OCI-LY1 (cell line): ENCODE measurements at regions not wholly inside any gene's neighbourhood (a gene's known extent, or its start where the extent isn't known, plus 50 kb on each side); places are given as distances from the start of the nearest gene placed in this dataset.

Experiments
- H2AFZ ChIP-seq: fragments of 200-600 bp; sonication (generic), shearing (Covaris generic); 2 replicates; pipeline ENCODE4 v1.6.0; 2014; ENCODE audit warnings: antibody characterized with exemption, mild to moderate bottlenecking, low read length
- H3F3A ChIP-seq: fragments of 200-600 bp; sonication (generic), shearing (Covaris generic); 2 replicates; pipeline ENCODE4 v1.6.0; 2014; ENCODE audit warnings: mild to moderate bottlenecking, antibody characterized with exemption, low read length, moderate library complexity; ENCODE audit not compliant: insufficient read depth
- H3K27ac ChIP-seq: fragments of 200-600 bp; sonication (generic); 2 replicates; pipeline ENCODE4 v1.5.1; 2014; ENCODE audit warnings: low read length, mixed run types, mild to moderate bottlenecking, low read depth; ENCODE audit not compliant: poor library complexity, severe bottlenecking
- H3K27me3 ChIP-seq: fragments of 200-600 bp; sonication (generic); 2 replicates; pipeline ENCODE4 v1.6.0; 2014; ENCODE audit warnings: antibody characterized with exemption, mild to moderate bottlenecking, low read length, moderate library complexity; ENCODE audit not compliant: insufficient read depth
- H3K36me3 ChIP-seq: fragments of 200-600 bp; sonication (generic); 2 replicates; pipeline ENCODE4 v1.6.1; 2014; ENCODE audit warnings: mild to moderate bottlenecking, antibody characterized with exemption, low read length, moderate library complexity, mixed read lengths; ENCODE audit not compliant: insufficient read depth
- H3K4me1 ChIP-seq: fragments of 200-600 bp; sonication (generic); 2 replicates; pipeline ENCODE4 v1.5.1; 2014; ENCODE audit warnings: mild to moderate bottlenecking, low read length, moderate library complexity; ENCODE audit not compliant: insufficient read depth, severe bottlenecking
- H3K4me2 ChIP-seq: fragments of 200-600 bp; sonication (generic), shearing (Covaris generic); 2 replicates; pipeline ENCODE4 v1.6.1; 2014; ENCODE audit warnings: low read length
- H3K4me3 ChIP-seq: fragments of 200-600 bp; sonication (generic); 2 replicates; pipeline ENCODE4 v1.5.1; 2014; ENCODE audit warnings: low read length, low read depth, mild to moderate bottlenecking, mixed read lengths; ENCODE audit not compliant: poor library complexity, severe bottlenecking
- H3K79me2 ChIP-seq: fragments of 200-600 bp; shearing (Covaris generic); 2 replicates; pipeline ENCODE4 v1.6.1; 2016; ENCODE audit warnings: mixed run types, low read length, mixed read lengths; ENCODE audit not compliant: insufficient read depth
- H3K9ac ChIP-seq: fragments of 200-600 bp; sonication (generic), shearing (Covaris generic); 2 replicates; pipeline ENCODE4 v1.6.1; 2014; ENCODE audit warnings: mild to moderate bottlenecking, low read length, mixed read lengths
- H3K9me2 ChIP-seq: fragments of 200-600 bp; sonication (generic), shearing (Covaris generic); 2 replicates; pipeline ENCODE4 v1.6.1; 2014; ENCODE audit warnings: low read depth, mild to moderate bottlenecking, low read length, mixed read lengths
- H3K9me3 ChIP-seq: fragments of 200-600 bp; shearing (Covaris generic); 2 replicates; pipeline ENCODE4 v1.6.1; 2014; ENCODE audit warnings: low read length, mixed read lengths
- H4K20me1 ChIP-seq: fragments of 200-600 bp; sonication (generic), shearing (Covaris generic); 2 replicates; pipeline ENCODE4 v1.6.0; 2016; ENCODE audit warnings: mild to moderate bottlenecking, low read length; ENCODE audit not compliant: insufficient read depth
- EZH2 ChIP-seq: fragments of 200-600 bp; sonication (generic), shearing (Covaris generic); IDR thresholded peaks from 2 replicates; pipeline ENCODE4 v1.8.0; 2017; ENCODE audit warnings: borderline replicate concordance, mixed run types, mild to moderate bottlenecking, antibody characterized with exemption, low read length, moderate library complexity, mixed read lengths
- TF ChIP-seq, protein P1 (sequence below): fragments of 200-600 bp; sonication (generic), shearing (Covaris generic); IDR thresholded peaks from 2 replicates; pipeline ENCODE4 v1.5.1; 2017; ENCODE audit warnings: mild to moderate bottlenecking, antibody characterized with exemption, low read length, moderate library complexity, mixed read lengths

DNA sequence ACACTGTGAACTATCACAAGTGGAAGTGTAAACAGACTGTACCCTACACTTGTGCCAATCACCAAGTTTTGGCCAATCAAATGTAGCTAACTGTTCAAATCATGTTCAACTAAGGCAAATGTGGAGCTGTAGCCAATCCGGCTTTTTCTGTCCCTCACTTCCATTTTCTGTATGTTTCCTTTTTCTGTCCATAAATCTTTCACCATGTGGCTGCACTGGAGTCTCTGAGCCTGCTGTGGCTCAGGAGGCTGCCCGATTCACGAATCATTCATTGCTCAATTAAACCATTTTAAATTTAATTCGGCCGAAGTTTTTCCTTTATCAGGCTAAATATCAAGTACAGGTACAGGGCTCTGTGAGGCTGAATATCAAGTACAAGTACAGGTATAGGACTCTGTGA is 216.5 kb downstream of the RFC3 start:
- H3K27me3 ChIP-seq: no peaks in the 10 kb centered on the region
- H3K4me3 ChIP-seq: no peak overlapping the region
- H2AFZ ChIP-seq: no peak overlapping the region
- H3K4me1 ChIP-seq: peaks cover 21% of the 10 kb centered on the region
- no peaks in the 10 kb centered on the region for H4K20me1 ChIP-seq
- no peaks in the 10 kb centered on the region for H3K79me2 ChIP-seq
- no peaks in the 10 kb centered on the region for H3K9me2 ChIP-seq
- no peaks in the 10 kb centered on the region for H3K9me3 ChIP-seq
- no peak overlapping the region for H3K9ac ChIP-seq
- H3K27ac ChIP-seq: no peak overlapping the region
- no peak overlapping the region for H3K4me2 ChIP-seq
- no peak for TF ChIP-seq EZH2
- TF ChIP-seq, protein P1, sequence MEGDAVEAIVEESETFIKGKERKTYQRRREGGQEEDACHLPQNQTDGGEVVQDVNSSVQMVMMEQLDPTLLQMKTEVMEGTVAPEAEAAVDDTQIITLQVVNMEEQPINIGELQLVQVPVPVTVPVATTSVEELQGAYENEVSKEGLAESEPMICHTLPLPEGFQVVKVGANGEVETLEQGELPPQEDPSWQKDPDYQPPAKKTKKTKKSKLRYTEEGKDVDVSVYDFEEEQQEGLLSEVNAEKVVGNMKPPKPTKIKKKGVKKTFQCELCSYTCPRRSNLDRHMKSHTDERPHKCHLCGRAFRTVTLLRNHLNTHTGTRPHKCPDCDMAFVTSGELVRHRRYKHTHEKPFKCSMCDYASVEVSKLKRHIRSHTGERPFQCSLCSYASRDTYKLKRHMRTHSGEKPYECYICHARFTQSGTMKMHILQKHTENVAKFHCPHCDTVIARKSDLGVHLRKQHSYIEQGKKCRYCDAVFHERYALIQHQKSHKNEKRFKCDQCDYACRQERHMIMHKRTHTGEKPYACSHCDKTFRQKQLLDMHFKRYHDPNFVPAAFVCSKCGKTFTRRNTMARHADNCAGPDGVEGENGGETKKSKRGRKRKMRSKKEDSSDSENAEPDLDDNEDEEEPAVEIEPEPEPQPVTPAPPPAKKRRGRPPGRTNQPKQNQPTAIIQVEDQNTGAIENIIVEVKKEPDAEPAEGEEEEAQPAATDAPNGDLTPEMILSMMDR: no peak
- H3F3A ChIP-seq: no peaks in the 10 kb centered on the region
- H3K36me3 ChIP-seq: no peaks in the 10 kb centered on the region; the same call in 1 of the 2 replicates

DNA sequence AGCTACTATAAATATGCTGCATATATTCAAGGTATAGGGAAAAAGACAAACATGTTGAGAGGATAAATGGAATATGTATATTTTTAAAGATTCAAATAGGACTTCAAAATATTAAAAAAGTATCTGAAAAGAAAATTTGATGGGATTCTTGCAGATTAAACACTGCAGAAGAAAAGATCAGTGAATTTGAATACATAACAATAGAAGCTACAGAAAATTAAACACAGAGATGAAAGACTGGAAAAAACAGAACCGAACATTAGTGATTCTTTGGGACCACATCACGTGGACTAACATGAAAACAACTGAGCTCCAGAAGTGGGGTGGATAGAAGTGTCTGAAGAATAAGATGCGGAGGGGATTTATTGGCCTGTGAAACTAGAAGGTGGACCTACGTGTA is 217.2 kb downstream of the RFC3 start:
- H3K4me3 ChIP-seq: no peak overlapping the region
- no peaks in the 10 kb centered on the region for H3K27me3 ChIP-seq
- H3K79me2 ChIP-seq: no peaks in the 10 kb centered on the region
- H4K20me1 ChIP-seq: no peaks in the 10 kb centered on the region
- H3F3A ChIP-seq: no peaks in the 10 kb centered on the region
- H3K9me2 ChIP-seq: no peaks in the 10 kb centered on the region
- no peak overlapping the region for H2AFZ ChIP-seq
- TF ChIP-seq EZH2: no peak
- TF ChIP-seq, protein P1: no peak
- peaks cover 27% of the 10 kb centered on the region for H3K4me1 ChIP-seq
- H3K9me3 ChIP-seq: no peaks in the 10 kb centered on the region
- no peak overlapping the region for H3K9ac ChIP-seq
- H3K36me3 ChIP-seq: no peaks in the 10 kb centered on the region; the same call in 1 of the 2 replicates
- no peak overlapping the region for H3K4me2 ChIP-seq
- no peak overlapping the region for H3K27ac ChIP-seq

DNA sequence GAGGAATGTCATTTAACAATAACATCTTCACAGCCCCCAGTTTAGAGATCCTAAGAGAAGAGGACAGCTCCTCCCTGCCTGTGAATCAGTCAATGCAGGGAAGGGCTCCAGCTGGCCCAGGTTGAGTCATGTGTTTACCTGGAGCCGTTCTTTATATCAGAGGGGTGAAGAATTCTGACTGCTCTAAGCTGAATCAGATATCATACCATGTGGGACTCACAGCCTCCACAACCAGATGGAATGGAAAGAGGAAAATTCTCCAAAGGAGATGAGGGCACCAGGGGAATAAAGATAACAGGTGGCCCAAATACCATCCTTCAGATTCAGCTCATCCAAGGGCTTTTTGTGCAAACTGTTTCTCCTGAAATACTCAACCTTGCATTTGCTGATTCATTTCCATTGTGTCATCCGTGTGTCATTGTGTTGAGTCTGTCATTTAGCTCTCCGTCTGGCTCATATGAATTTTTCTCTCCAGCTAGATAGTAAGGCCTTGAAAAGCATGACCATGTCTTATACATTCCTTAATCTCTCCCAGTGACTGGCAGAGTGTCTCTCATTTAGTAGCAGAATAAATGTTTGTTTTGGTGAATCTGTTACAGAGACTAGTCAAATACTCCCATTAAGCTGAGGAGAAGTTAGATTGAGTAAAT is 217.9 kb downstream of the RFC3 start:
- Histone ChIP-seq H2AFZ (no peak overlapping the region), H3K4me2 (no peak overlapping the region), H3F3A (no peaks in the 10 kb centered on the region), H3K9me2 (no peaks in the 10 kb centered on the region), H3K9me3 (no peaks in the 10 kb centered on the region), H3K27me3 (no peaks in the 10 kb centered on the region), H4K20me1 (no peaks in the 10 kb centered on the region), H3K4me3 (no peak overlapping the region), H3K79me2 (no peaks in the 10 kb centered on the region), H3K36me3 (no peaks in the 10 kb centered on the region; the same call in 1 of the 2 replicates), H3K9ac (no peak overlapping the region), H3K27ac (no peak overlapping the region), H3K4me1 (peaks cover 31% of the 10 kb centered on the region)
- TF ChIP-seq EZH2: no peak
- TF ChIP-seq, protein P1: no peak
